Epithelial cell of esophagus (primary cell): ENCODE measurements at regions not wholly inside any gene's neighbourhood (a gene's known extent, or its start where the extent isn't known, plus 50 kb on each side); places are given as distances from the start of the nearest gene placed in this dataset.
A peak's percentile ranks its signal among the peaks of the same experiment; 100 is the strongest.

ENCODE experiments used
- DNase-seq: peaks from one replicate; pipeline ENCODE4 v3.0.0; 2010; ENCODE audit warnings: low read depth
- H3K4me3 ChIP-seq: 2 replicates; pipeline ENCODE4 v1.5.1; 2011; ENCODE audit warnings: mild to moderate bottlenecking, low read length, control low read depth
- TF ChIP-seq, protein P1 (sequence below): IDR thresholded peaks from 2 replicates; pipeline ENCODE4 v1.5.1; 2011; ENCODE audit warnings: low read depth, mild to moderate bottlenecking, low read length, control low read depth, inconsistent platforms; ENCODE audit not compliant: insufficient read depth; ENCODE audit errors: missing control alignments

DNA sequence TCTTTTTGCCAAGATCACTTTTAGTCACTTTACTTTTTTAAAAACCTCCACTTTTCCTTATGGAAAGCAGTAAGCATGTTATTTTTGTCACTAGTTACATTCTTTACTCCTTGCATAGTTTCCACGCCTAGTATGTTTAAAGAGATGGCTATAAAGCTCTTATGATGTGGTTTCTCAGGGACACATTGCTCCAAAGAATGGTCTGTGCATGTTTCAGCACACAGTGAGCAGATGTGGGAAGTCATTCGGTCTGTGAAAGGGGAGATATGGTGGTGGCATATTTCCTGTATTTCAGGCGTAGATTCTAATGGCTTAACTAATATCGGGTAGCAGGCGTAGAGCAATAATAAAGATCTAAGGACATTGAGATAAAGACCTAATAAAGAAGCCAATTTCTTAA lies 180.7 kb downstream of the SLITRK6 start:
- no peak overlapping the region for H3K4me3 ChIP-seq
- TF ChIP-seq, protein P1, sequence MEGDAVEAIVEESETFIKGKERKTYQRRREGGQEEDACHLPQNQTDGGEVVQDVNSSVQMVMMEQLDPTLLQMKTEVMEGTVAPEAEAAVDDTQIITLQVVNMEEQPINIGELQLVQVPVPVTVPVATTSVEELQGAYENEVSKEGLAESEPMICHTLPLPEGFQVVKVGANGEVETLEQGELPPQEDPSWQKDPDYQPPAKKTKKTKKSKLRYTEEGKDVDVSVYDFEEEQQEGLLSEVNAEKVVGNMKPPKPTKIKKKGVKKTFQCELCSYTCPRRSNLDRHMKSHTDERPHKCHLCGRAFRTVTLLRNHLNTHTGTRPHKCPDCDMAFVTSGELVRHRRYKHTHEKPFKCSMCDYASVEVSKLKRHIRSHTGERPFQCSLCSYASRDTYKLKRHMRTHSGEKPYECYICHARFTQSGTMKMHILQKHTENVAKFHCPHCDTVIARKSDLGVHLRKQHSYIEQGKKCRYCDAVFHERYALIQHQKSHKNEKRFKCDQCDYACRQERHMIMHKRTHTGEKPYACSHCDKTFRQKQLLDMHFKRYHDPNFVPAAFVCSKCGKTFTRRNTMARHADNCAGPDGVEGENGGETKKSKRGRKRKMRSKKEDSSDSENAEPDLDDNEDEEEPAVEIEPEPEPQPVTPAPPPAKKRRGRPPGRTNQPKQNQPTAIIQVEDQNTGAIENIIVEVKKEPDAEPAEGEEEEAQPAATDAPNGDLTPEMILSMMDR, result no peak
- no peak for DNase-seq

DNA sequence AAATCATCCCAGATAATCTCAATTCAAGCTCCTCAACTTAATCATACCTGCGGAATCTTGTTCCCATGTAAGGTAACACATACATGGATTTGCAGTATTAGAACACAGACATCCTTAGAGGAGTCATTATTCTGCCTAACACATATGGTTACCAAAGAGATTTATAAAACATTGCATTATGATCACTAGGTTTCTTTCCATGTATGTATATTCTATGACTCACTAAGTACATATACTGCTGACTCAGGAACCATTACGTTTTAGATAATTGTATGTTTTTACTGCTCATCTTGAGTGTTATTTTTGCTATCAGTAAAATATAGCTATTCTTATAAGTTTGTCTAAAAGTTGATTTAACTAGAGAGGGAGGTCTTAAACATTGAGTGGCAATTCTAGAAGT lies 182.9 kb downstream of the SLITRK6 start:
- DNase-seq, result peak; percentile 69
- H3K4me3 ChIP-seq, result no peak overlapping the region
- TF ChIP-seq, protein P1, result no peak

DNA sequence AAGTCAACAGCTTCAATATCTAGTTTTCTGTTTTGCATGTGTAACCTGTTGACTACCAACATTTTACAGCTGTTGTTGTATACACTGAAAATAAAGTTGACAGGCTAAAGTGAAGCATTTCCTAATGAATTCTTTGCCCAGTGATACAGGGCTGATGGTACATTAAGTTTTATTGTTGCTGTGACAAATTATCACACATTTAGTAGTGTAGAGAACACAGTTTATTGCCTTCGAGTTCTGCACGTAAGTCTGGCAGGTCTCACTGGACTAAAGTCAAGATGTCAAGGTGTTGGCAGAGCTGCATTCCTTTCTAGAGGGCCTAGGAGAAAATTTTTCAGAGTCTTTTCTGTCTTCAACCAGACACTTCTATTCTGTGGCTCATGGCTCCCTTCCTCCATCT lies 184.2 kb downstream of the SLITRK6 start:
- TF ChIP-seq, protein P1, result no peak
- no peak for DNase-seq
- H3K4me3 ChIP-seq, result no peak overlapping the region

DNA sequence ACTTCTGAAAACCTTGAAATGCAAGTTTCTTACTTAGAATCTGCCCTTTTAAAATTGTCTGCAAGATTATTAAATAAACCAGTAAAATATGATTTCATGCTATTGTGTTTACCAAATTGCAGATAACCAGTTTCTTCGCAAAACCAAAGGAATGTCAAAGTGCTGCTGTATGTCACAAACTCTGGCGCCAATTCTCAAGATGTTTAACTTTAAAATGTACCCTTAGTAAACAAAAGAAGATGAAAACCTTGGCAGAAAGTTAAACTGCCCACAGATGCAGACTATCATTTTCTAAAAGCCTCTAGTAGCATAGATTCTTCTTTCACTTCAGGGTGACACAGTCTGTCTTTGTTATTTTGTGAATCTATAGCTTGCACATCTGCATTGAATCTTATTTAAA lies 189.2 kb downstream of the SLITRK6 start:
- DNase-seq, result no peak
- no peak overlapping the region for H3K4me3 ChIP-seq
- TF ChIP-seq, protein P1, result no peak

DNA sequence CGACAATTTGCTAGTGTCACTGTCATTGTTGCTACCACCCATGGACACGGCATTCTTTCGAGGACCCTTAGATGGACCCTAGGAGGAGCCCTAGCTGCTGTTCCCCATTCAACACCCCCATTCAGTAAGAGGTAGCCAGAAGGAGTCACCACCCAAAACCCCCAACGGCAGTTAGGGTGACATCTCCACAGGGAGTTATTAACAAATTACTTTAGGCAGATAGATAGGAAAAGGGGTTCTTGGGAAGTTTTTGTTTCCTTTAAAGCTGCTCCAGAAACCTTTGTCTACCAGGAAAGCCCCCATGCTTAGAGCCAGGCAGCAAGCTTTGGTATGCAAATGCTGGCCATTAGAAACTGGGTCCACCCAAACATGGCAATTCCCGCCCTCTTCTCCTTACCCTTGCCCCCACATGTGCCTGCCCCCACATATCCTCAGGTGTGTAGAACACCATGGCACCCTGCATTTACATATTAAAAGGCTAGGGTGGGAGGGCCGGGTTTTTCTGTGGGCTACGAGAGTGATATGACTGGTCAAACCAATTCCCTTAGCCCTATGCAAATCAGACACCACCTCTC lies 190.9 kb downstream of the SLITRK6 start:
- H3K4me3 ChIP-seq, result no peak overlapping the region
- TF ChIP-seq, protein P1, result no peak
- DNase-seq, result no peak

DNA sequence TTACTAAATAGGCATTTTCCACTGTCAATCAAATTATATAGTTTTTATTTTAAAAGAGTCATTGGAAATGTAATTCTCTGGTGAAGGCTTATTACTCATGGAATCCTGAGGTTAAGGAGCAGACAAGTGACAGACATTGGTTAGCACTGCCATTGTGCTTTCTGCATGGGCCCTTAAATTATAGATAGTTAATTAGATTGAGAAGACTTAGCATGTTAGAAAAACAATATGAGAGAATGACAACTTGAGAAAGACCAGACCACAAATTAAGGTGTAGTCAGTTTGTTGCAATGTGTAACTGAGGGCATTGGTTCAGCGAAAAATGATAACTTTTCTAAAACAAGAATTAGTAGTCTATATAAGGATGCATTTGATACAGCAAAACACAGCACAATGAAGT lies 195.5 kb downstream of the SLITRK6 start:
- no peak for DNase-seq
- H3K4me3 ChIP-seq, result no peak overlapping the region
- TF ChIP-seq, protein P1, result no peak

DNA sequence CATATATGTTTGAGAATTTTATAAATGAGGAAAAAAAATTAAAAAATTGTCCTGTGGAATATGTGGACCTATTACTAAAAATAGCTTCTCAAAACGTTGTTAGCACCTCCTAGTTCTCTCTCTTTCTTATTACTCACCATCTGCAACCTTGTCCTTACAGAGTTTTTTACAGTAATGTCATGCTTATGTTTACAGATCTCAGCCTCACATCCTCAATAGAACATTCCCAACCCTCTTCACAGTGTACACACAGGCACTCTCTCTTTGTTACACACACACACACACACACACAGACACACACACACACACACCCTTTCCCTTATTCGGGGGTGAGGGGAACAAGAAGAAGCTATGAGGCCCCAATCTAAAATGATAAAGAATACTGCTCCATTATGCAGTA lies 197.7 kb downstream of the SLITRK6 start:
- TF ChIP-seq, protein P1, result no peak
- H3K4me3 ChIP-seq, result no peak overlapping the region
- DNase-seq, result peak; percentile 25
